Activated T-cell treated with anti-CD3 and anti-CD28 coated beads for 24 hours (primary cell): ENCODE measurements at regions not wholly inside any gene's neighbourhood (a gene's known extent, or its start where the extent isn't known, plus 50 kb on each side); places are given as distances from the start of the nearest gene placed in this dataset.

Source experiments
- DNase-seq: peaks from one replicate; pipeline ENCODE4 v3.0.0-alpha.2; 2020; ENCODE audit warnings: low read depth

- no peak for DNase-seq
These were observed 330.7 kb downstream of the LMX1A start for GRCh38 chr1:165025805-165026204.

DNA sequence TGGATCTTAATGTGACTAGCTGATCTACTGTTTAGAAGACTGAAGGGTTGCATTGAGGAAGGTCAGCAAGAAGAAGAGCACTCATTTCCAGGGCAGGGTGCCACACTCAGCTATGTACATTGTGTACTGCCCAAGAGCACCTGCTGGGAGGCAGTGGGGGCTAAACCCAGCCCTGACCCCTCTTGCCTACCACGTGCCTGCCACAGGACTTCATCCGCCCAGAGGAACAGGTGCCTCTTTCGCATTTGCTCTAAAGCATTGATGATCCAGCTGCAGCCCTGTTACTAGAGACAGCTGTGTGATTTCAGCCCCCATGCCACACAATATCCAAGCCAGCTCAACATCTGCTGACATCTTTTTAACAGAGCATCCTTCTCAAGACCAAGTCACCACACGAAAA lies 341.8 kb downstream of the LMX1A start:
- no peak for DNase-seq

DNA sequence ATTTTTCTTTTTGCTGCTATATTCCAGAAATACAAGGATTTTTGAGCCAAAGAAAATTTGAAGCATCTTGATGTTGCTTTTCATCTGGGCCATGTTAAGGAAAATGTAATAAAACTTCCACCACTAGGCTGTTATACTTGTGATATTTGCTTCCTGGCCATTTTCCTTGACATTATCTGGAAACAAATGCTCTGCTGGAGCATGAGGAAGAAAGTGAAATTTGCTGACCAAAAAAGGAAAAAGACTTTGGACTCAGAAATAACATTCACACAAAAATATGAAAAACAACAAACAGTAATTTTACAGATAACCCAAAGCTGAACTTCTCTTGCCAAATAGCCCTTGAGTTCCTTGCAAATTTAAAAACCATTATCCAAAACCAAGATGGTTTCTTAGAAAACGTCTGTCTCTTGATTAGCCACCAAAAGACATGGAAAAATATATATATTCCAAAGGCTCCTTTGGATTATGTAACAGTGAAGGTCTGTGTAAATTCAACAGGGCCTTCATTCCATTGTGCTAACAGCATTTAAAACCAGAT lies 344.5 kb downstream of the LMX1A start:
- DNase-seq = no peak

- DNase-seq = no peak
These were observed 345.3 kb downstream of the LMX1A start for GRCh38 chr1:165011186-165011585.

GRCh38 chr1:165010418-165011070 lies 346.0 kb downstream of the LMX1A start:
- no peak for DNase-seq

- DNase-seq = no peak
These were observed 349.7 kb downstream of the LMX1A start for GRCh38 chr1:165006831-165007230.

- no peak for DNase-seq
These were observed 357.4 kb downstream of the LMX1A start for GRCh38 chr1:164999146-164999545.

DNA sequence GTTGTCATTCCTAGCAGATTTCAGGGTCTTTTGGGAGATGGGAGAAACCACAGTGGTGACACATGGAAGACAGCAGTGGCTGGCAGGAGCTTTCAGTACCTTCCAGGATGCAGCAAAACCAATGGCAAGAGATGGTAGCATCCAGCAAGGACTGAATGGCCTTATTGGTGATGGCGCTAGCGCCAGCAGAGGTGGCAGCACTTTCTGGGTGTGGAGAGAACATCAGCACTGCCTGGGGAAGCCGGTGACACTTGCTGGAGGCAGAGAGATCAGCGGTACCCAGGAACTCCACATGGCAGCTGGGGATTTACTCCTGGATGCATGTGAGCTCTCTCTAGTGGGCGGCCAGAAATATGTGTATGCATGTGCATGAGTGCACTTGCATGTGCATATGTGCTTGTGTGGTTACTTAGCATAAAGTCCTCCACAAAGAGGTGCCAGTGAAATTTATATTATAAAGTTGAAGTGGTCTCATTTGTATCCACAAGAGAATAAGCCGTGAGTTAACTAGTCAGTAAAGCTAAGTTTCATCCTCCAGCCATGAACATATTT lies 364.7 kb downstream of the LMX1A start:
- DNase-seq = no peak

- DNase-seq = no peak
These were observed 373.4 kb downstream of the LMX1A start for GRCh38 chr1:164983023-164983650.

DNA sequence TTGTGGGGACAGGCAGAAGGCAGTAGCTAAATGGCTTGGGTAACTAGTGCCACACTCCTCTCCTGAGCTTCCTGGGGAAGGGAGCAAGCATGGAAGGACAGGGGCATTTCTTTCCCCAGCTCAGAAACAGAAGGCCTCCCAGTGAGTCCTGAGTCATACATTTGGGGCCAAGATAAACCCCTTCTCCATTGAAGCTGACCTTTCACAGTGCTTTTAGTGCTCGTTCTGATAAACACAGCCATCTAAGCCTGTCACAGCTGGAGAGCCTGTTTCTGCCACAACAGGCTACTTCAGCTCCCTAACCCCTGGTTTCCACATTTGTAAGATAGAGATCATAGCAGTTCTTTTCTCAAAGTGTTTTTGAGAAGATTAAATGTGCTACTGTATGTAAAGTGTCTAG lies 374.0 kb downstream of the LMX1A start:
- DNase-seq = no peak

DNA sequence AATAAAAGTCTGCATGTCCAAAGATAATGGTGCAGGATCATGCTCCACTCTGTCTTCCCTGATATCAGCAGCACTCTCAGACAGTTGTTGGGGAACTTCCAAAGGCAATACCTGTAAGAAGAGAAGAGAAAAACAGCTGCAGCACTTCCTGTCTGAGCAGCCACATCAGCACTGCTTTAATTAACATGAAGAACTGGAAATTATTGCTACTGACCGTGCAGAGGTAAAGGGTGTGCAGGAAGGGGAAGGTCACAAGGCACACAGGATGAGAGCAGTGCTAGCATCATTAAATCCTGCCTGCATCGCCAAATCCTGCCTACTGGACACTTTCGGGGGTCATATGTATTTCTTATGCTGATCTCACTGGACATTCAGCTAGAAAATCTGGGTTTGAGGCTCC lies 379.0 kb downstream of the LMX1A start:
- DNase-seq = no peak

GRCh38 chr1:164971921-164972415 lies 384.5 kb downstream of the LMX1A start:
- DNase-seq = no peak

- DNase-seq = no peak
These were observed 385.1 kb downstream of the LMX1A start for GRCh38 chr1:164971391-164971790.

- no peak for DNase-seq
These were observed 387.3 kb downstream of the LMX1A start for GRCh38 chr1:164969253-164969652.

DNA sequence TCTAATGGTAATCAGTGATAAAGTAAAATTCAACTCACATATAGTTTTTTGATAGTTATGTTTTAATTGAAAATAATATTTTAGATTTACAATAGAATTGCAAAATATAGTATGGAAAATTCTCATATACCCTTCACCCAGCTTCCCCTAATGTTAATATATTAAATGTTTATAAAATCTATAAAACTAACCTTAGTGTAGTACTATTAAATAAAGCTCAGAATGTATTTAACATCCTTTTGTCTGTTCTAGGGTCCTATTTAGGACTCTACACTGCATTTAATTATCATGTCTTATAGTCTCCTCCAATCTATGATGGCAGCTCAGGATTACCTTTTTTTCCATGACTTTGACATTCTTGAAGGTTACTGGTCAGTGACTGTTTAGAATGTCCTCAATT lies 389.2 kb downstream of the LMX1A start:
- DNase-seq = no peak

GRCh38 chr1:164961715-164962114 lies 394.8 kb downstream of the LMX1A start:
- no peak for DNase-seq

DNA sequence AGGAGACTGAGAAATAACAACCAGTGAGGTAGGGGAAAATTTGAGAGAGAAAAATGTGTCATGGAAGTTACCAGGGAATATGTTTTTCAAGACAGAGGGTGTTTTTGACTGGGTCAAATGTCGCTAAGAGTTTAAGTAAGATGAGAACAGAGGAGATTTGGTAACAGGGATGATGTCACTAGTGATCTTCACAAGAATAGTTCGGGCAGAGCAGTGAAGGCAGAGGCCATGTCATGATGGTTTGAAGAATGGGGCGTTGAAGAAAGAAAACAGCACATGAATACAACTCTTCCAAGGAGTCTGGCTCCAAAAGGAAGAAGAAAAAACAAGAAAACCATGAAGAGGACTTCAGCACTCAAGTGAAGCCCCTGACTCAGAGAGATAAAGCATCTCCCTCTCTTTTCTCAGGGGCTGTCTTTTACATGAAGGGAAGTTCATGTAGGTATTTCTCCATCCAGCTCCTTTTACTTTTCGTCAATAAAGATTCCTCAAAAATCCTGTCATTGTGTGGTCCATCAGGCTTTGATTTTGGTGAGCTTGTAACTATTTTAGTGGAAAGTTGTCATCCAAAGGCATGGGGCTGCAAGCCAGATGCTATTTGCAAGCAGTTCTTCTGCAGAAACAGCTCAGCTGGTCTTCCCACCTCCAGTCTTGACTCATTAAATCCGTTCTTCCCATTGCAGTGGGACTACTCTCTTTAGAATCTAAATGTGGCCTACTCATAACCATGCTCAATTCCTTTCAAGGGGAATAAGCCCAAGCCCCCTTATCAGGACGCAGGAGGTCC lies 397.3 kb downstream of the LMX1A start:
- no peak for DNase-seq

DNA sequence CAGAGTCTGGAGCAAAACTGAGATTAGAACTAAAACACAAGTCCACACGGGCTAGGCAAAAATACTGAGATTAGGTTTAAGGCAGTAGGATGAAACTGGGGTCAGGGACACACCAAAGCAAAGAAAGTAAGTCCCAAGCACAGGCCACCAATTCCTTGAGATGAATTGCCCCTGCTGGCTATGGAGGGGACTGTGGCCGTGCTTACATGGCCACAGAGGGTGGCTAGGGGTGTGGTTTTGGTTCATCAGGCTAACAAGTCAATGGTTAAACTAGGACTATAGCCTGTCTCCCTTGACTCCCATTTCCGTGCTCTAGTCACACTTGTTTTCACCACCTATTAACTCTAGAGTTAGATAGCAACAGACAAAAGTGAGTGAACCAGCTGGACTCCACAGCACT lies 394.8 kb downstream of the PBX1 start:
- DNase-seq = no peak

GRCh38 chr1:164953098-164953497 lies 394.1 kb downstream of the PBX1 start:
- no peak for DNase-seq

DNA sequence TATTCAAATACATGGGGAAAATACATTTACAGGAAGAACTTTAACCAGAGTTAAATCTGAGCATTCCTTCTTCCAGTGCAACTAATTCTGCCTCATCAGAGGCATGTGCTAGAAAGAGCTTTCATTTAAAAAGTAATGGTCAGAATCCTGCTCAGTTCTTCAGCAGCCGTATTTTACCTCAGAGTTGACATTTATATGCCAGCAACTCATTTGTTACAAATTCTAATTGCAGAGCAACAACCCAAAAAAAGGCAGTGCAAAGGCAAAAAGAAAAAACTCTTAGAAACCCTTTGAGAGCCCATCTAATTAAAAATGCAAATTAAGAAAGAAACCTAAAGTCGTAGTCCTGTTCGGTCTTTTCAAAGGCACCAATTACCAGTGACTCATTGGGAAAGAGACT lies 392.5 kb downstream of the PBX1 start:
- no peak for DNase-seq

DNA sequence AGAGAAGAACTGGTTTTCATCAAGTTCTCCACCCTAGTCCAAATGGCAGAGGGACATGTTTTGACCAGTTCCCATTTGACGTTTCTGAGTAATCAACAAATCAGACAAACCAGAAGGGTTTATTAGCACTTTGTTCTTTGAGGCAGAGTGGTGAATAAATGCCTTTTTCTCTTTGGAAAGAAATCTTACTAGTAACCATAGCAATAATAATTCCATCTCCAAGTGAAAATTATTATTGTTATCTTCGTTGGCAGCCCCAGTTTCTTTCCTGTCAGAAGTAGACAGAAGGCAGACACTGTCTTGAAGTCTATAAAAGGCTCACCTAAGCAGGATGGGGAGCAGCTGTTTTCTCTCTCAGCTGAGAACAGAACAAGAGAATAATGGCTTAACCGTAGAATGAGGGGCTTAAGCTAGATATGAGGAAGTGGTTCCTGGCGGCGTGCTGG lies 391.6 kb downstream of the PBX1 start:
- no peak for DNase-seq

- DNase-seq = no peak
These were observed 390.9 kb downstream of the PBX1 start for GRCh38 chr1:164949771-164950471.
